Adrenal gland (tissue), 5 donors: ENCODE measurements at regions not wholly inside any gene's neighbourhood (a gene's known extent, or its start where the extent isn't known, plus 50 kb on each side); places are given as distances from the start of the nearest gene placed in this dataset.

Experiments used
- CTCF ChIP-seq, 6 experiments: fragments of 450-650 bp in 4 of 6; fragments of 200-600 bp in 2 of 6; sonication (generic) in 1 of 6; IDR thresholded peaks; 1 replicate in 5 of 6; 2 replicates in 1 of 6; pipeline versions ENCODE4 v1.5.1 to v1.8.0; 2016 to 2021; ENCODE audit warnings: antibody characterized with exemption in 6 of 6, mild to moderate bottlenecking in 2 of 6, moderate library complexity in 1 of 6
- POLR2A ChIP-seq, 2 donors: fragments of 450-650 bp; IDR thresholded peaks; one replicate each; pipeline ENCODE4 v1.6.1; 2017; ENCODE audit warnings: antibody characterized with exemption in 2 of 2, mild to moderate bottlenecking in 2 of 2, moderate library complexity in 1 of 2
- donor health status: DM: no; HTN: no; CAD: no.

GRCh38 chr2:15875969-15876705, 64.2 kb upstream of the MYCN start:
- TF ChIP-seq CTCF (IDR thresholded peaks at IDR 0.05) (no peak), POLR2A (IDR thresholded peaks at IDR 0.05) (no peak)
